AG09309 (cell line): ENCODE measurements at regions not wholly inside any gene's neighbourhood (a gene's known extent, or its start where the extent isn't known, plus 50 kb on each side); places are given as distances from the start of the nearest gene placed in this dataset.

Experiments used
- DNase-seq: peaks from one replicate; pipeline ENCODE4 v3.0.0-alpha.2; 2010; ENCODE audit warnings: low read depth
- H3K4me3 ChIP-seq: 2 replicates; pipeline ENCODE4 v1.5.1; 2011; ENCODE audit warnings: mild to moderate bottlenecking, low read depth, low read length, moderate library complexity; ENCODE audit not compliant: control insufficient read depth
- TF ChIP-seq, protein P1 (sequence below): IDR thresholded peaks from 2 replicates; pipeline ENCODE4 v1.5.1; 2011; ENCODE audit warnings: mild to moderate bottlenecking, low read depth, low read length, inconsistent platforms; ENCODE audit not compliant: insufficient read depth, control insufficient read depth; ENCODE audit errors: missing control alignments

DNA sequence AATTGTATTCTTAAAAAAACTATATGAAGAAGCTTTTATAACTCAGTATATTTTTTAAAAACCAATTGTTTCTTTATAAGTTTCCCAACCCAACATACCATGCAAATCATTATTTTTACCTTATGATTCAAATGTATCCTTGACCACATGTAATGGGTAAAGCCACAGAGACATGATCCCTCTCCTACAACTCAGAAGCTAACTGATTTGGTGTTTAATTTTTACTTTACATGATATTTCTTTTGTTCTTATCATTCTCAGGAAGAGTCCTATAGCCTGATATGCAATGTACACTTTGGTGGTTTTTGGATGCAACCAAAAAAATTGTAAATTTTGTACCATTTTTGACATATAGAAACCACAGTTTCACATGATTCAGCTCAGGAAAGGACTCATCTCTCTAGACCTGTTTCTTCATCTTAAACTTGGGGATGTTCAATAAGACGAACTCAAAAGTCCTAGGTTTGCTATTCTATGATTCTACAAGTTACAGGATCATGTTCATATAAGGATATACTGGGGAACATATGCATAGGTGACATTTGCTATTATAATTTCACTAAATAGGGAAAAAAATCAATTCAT, 85.2 kb upstream of the RBBP8 start:
- no peak overlapping the region for H3K4me3 ChIP-seq
- no peak for DNase-seq
- TF ChIP-seq, protein P1, sequence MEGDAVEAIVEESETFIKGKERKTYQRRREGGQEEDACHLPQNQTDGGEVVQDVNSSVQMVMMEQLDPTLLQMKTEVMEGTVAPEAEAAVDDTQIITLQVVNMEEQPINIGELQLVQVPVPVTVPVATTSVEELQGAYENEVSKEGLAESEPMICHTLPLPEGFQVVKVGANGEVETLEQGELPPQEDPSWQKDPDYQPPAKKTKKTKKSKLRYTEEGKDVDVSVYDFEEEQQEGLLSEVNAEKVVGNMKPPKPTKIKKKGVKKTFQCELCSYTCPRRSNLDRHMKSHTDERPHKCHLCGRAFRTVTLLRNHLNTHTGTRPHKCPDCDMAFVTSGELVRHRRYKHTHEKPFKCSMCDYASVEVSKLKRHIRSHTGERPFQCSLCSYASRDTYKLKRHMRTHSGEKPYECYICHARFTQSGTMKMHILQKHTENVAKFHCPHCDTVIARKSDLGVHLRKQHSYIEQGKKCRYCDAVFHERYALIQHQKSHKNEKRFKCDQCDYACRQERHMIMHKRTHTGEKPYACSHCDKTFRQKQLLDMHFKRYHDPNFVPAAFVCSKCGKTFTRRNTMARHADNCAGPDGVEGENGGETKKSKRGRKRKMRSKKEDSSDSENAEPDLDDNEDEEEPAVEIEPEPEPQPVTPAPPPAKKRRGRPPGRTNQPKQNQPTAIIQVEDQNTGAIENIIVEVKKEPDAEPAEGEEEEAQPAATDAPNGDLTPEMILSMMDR = no peak

DNA sequence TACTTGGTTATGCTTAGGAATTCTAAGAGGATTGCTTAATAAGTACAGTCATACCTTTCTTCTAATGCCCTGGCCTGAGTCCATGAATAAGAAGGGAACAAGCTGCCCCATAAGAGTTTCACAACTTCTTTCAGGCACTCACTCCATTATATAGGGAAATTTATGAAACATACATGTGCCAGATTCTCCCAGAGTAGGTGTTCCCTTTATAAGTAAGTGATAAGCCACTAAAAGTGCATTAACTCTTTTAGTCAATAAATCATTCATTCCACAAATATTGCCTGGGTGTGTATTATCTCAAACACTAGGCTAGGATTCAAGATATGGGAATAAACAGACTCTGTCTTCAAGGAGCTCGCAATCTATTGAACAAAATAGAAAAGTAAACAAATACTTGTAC, 84.5 kb upstream of the RBBP8 start:
- peak; percentile 60 for DNase-seq
- TF ChIP-seq, protein P1 = no peak
- no peak overlapping the region for H3K4me3 ChIP-seq

DNA sequence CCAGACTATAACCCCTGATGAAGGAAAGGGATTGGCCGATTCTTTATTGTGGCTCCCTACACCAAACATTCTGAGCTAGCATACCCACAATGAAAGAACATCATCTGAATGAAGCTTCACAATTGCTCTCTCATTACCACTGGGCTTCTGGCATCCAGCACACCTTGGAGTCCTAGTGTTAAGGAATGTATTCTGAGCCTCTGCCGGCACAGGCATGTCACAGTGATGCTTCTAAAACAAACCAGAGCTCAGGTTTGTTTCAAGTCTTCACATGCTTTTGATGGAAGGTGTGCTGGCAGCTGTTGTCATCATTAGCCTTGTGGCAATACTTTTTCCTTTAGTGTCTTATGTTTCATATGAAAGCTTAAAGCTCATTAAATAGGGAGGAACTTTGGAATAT, 76.3 kb upstream of the RBBP8 start:
- no peak for DNase-seq
- H3K4me3 ChIP-seq = no peak overlapping the region
- TF ChIP-seq, protein P1 = no peak

DNA sequence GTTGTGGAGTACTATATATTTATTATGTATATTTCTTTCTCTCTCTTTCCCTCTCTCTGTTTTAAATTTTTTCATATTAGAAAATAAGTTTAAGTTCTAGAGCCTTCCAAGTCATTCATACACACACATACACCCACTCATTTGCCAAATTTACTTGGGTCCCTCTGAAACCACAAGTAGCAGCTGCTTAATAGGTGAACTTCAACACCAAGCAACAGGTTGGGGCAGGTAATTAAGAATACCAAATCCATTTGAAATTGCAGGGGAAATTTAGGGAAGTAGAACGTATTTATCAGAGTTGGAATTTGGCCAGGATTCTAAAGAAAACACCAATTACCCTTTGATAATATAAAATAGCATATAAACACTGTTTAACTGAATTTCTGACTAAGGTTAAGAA, 75.0 kb upstream of the RBBP8 start:
- no peak overlapping the region for H3K4me3 ChIP-seq
- TF ChIP-seq, protein P1 = no peak
- DNase-seq = no peak

DNA sequence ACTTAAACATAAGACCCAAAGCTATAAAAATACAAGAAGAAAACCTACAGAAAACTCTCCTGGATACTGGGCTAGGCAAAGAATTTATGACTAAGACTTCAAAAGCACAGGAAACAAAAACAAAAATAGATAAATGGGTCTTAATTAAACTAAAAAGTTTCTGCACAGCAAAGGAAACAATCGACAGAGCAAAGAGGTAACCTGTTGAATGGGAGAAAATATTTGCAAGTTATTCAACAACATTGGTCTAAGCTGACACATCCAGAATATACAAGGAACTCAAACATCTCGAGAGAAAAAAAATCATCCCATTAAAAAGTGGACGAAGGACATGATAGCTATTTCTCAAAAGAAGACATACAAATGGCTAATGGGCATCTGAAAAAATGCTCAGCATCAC, 72.3 kb upstream of the RBBP8 start:
- no peak for DNase-seq
- TF ChIP-seq, protein P1 = no peak
- no peak overlapping the region for H3K4me3 ChIP-seq

DNA sequence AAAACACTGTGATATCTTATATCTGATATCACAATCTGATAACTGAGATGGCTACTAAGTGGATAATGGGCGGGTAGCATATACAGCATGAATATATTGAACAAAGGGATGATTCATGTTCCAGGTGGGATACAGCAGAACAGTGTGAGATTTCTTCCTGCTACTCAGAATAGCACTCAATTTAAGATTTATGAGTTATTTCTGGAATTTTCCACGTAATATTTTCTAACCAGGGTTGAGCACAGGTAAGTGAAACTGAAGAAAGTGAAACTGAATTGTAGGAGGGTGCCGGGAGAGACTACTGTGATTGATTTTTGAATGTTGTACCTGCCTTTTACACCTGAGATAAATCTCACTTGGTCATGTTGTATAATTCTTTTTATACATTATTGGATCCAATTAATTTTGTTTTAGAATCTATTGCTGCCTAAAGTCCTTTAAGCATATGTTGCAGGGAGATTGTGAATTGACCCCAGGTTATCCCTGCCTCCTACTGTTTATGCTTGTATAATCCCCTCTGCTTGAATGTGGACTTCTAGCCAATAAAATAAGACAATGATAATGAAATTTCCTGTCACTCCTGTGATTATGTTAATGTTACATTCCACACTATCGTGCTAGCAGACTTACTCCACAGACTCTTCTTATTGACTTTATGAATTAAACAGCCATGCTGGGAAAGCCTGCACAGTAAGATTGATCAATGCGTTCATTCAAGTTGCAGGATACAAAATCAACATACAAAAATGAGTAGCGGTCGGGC, 67.6 kb upstream of the RBBP8 start:
- no peak overlapping the region for H3K4me3 ChIP-seq
- TF ChIP-seq, protein P1 = no peak
- DNase-seq = no peak
